K562 (cell line): ENCODE measurements at regions not wholly inside any gene's neighbourhood (a gene's known extent, or its start where the extent isn't known, plus 50 kb on each side); places are given as distances from the start of the nearest gene placed in this dataset.

Source experiments
- GTF2F1 ChIP-seq: IDR thresholded peaks from 2 replicates; pipeline ENCODE4 v1.6.1; 2011; ENCODE audit warnings: low read depth, low read length, improper control_type of control experiment
- MXI1 ChIP-seq: IDR thresholded peaks from 2 replicates; pipeline ENCODE4 v1.6.1; 2011; ENCODE audit warnings: low read depth, mild to moderate bottlenecking, improper control_type of control experiment, low read length
- NFXL1 ChIP-seq: fragments of 450-650 bp; formaldehyde crosslinking; IDR thresholded peaks from 2 replicates; pipeline ENCODE4 v1.4.0; 2021; ENCODE audit warnings: mild to moderate bottlenecking
- TBL1XR1 ChIP-seq, 2 experiments: IDR thresholded peaks; 2 replicates each; pipeline ENCODE4 v1.6.1; 2012; ENCODE audit warnings: improper control_type of control experiment in 2 of 2, low read length in 2 of 2, mild to moderate bottlenecking in 1 of 2
- ZFP1 ChIP-seq: fragments of 450-650 bp; formaldehyde crosslinking; IDR thresholded peaks from 2 replicates; pipeline ENCODE4 v1.4.0; 2020; ENCODE audit warnings: mild to moderate bottlenecking, mixed read lengths
- ZHX1 ChIP-seq: fragments of 150-350 bp; conservative IDR thresholded peaks from 2 replicates; pipeline ENCODE4 v1.6.1; 2014; ENCODE audit warnings: low read length

DNA sequence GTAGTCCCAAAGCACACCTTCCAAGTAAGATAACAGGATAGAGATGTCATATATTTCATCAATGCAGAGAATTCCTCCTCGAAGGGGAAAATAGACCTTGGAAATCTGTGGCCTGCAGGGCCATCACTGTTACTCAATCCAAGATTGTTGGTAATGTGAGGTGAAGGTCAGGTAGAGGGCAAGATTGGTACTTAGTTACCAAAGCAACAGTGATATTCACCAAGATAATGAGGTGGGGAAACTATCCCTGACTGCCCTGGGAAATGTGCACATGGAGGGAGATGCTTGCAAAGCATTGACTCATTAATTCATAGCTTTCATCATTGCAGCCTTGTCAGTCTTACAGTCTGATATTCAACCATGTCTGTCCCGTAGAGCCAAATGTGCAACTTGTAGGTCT lies 234.1 kb upstream of the MON1B start:
- TF ChIP-seq TBL1XR1 (IDR thresholded peaks at IDR 0.05; ENCODE audit: low read length in 2 of 2): no peak
- no peak for TF ChIP-seq GTF2F1
- TF ChIP-seq NFXL1 (CRISPR knock-in tag): no peak
- no peak for TF ChIP-seq ZFP1 (CRISPR knock-in tag)
- no peak for TF ChIP-seq ZHX1
- no peak for TF ChIP-seq MXI1
